ENCODE measurements at regions not wholly inside any gene's neighbourhood (a gene's known extent, or its start where the extent isn't known, plus 50 kb on each side); places are given as distances from the start of the nearest gene placed in this dataset.

DNA sequence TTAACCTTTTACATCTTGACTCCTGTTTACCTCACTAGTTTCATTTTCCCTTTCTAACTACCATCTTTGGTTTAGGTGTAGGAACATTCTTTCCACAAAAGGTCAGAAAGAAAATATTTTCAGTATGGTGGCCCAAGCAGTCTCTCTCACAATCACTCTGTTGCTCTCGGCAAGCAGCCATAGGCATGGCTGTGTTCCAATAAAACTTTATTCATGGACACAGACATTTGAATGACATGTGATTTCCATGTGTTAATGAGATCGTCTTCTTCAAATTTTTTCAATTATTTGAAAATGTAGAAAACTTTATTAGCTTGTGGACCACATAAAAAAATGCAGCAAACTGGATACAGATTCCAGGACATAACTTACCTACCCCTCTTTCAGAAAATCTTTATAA lies 109.7 kb upstream of the CNTNAP5 start:
- TF ChIP-seq YY1 (IDR thresholded peaks at IDR 0.05; ENCODE audit: insufficient read depth, insufficient read length) (no peak), ZNF274 (IDR thresholded peaks at IDR 0.05; ENCODE audit: low read depth, low read length) (no peak), SUZ12 (IDR thresholded peaks at IDR 0.05; ENCODE audit: extremely low read depth, insufficient read depth, insufficient read length) (no peak)
- H3K36me3 ChIP-seq (ENCODE audit: insufficient read depth, insufficient read length, low read length) = no peaks in the 10 kb centered on the region
- no peaks in the 10 kb centered on the region for H3K4me1 ChIP-seq (ENCODE audit: insufficient read depth, insufficient read length)
- H3K9ac ChIP-seq (ENCODE audit: insufficient read length, low read depth) = no peak overlapping the region
- DNase-seq (ENCODE audit: low read depth, low spot score) = no peak
- no peak overlapping the region for H3K4me3 ChIP-seq (ENCODE audit: insufficient read length, low read depth)
- no peaks in the 10 kb centered on the region for H3K27me3 ChIP-seq (ENCODE audit: insufficient read depth, insufficient read length)
- no peaks in the 10 kb centered on the region for H3K9me3 ChIP-seq (ENCODE audit: insufficient read depth, low read length)

GRCh38 chr2:123916051-123916450 lies 109.0 kb upstream of the CNTNAP5 start:
- H3K4me1 ChIP-seq (ENCODE audit: insufficient read depth, insufficient read length) = no peaks in the 10 kb centered on the region
- no peak for TF ChIP-seq SUZ12 (IDR thresholded peaks at IDR 0.05; ENCODE audit: extremely low read depth, insufficient read depth, insufficient read length)
- no peak for TF ChIP-seq ZNF274 (IDR thresholded peaks at IDR 0.05; ENCODE audit: low read depth, low read length)
- no peak for TF ChIP-seq YY1 (IDR thresholded peaks at IDR 0.05; ENCODE audit: insufficient read depth, insufficient read length)
- no peaks in the 10 kb centered on the region for H3K9me3 ChIP-seq (ENCODE audit: insufficient read depth, low read length)
- no peaks in the 10 kb centered on the region for H3K27me3 ChIP-seq (ENCODE audit: insufficient read depth, insufficient read length)
- no peak overlapping the region for H3K9ac ChIP-seq (ENCODE audit: insufficient read length, low read depth)
- no peak overlapping the region for H3K4me3 ChIP-seq (ENCODE audit: insufficient read length, low read depth)
- no peak for DNase-seq (ENCODE audit: low read depth, low spot score)
- no peaks in the 10 kb centered on the region for H3K36me3 ChIP-seq (ENCODE audit: insufficient read depth, insufficient read length, low read length)

GRCh38 chr2:123916531-123916930 lies 108.6 kb upstream of the CNTNAP5 start:
- DNase-seq (ENCODE audit: low read depth, low spot score) = no peak
- no peak overlapping the region for H3K9ac ChIP-seq (ENCODE audit: insufficient read length, low read depth)

DNA sequence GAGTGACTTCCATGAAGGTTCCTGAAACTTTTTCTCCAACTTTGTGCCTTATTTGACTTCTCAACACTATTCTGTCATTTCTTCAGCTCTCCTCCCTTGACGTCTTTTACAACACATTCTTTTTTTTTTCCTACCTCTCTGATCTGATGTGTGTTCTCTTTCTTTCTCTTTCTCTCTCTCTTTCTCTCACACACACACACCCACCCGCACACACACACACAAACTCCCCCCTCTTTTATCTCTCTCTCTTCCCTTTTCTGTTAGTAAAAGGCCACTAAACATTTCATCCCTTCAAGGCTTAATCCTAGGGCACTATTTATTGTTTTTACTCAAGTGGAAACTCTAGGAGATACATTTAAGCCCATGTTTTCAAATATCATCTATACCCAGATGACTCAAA lies 107.8 kb upstream of the CNTNAP5 start:
- Histone ChIP-seq H3K27me3 (ENCODE audit: insufficient read depth, insufficient read length) (no peaks in the 10 kb centered on the region), H3K4me1 (ENCODE audit: insufficient read depth, insufficient read length) (no peaks in the 10 kb centered on the region), H3K9ac (ENCODE audit: insufficient read length, low read depth) (no peak overlapping the region), H3K9me3 (ENCODE audit: insufficient read depth, low read length) (no peaks in the 10 kb centered on the region), H3K4me3 (ENCODE audit: insufficient read length, low read depth) (no peak overlapping the region), H3K36me3 (ENCODE audit: insufficient read depth, insufficient read length, low read length) (no peaks in the 10 kb centered on the region)
- DNase-seq (ENCODE audit: low read depth, low spot score) = no peak
- no peak for TF ChIP-seq YY1 (IDR thresholded peaks at IDR 0.05; ENCODE audit: insufficient read depth, insufficient read length)
- no peak for TF ChIP-seq SUZ12 (IDR thresholded peaks at IDR 0.05; ENCODE audit: extremely low read depth, insufficient read depth, insufficient read length)
- no peak for TF ChIP-seq ZNF274 (IDR thresholded peaks at IDR 0.05; ENCODE audit: low read depth, low read length)

More at GRCh38 chr2:123916531-123916930, 108.6 kb upstream of the CNTNAP5 start:
- no peaks in the 10 kb centered on the region for H3K27me3 ChIP-seq (ENCODE audit: insufficient read depth, insufficient read length)
- no peaks in the 10 kb centered on the region for H3K9me3 ChIP-seq (ENCODE audit: insufficient read depth, low read length)
- no peak overlapping the region for H3K4me3 ChIP-seq (ENCODE audit: insufficient read length, low read depth)
- TF ChIP-seq YY1 (IDR thresholded peaks at IDR 0.05; ENCODE audit: insufficient read depth, insufficient read length) (no peak), ZNF274 (IDR thresholded peaks at IDR 0.05; ENCODE audit: low read depth, low read length) (no peak), SUZ12 (IDR thresholded peaks at IDR 0.05; ENCODE audit: extremely low read depth, insufficient read depth, insufficient read length) (no peak)
- no peaks in the 10 kb centered on the region for H3K4me1 ChIP-seq (ENCODE audit: insufficient read depth, insufficient read length)
- H3K36me3 ChIP-seq (ENCODE audit: insufficient read depth, insufficient read length, low read length) = no peaks in the 10 kb centered on the region

DNA sequence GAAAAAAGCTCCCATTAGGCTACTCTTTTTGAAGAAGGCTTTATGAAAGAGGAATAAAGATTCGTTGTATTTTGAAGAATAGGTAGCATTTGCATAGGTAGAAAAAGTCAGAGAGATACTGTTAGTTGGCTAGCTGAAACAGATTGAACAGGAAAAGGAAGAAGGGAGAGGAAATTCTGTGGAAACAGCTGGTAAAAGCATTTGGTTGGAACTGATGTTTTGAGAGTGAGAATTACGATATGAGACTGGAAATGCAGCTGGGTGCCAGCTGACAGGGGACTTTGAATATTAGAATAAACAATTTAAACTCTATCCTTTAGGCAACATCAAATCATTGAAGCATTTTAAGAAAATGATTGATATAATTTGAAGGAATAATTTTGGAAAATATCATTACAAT lies 96.7 kb upstream of the CNTNAP5 start:
- TF ChIP-seq YY1 (IDR thresholded peaks at IDR 0.05; ENCODE audit: insufficient read depth, insufficient read length) = no peak
- TF ChIP-seq SUZ12 (IDR thresholded peaks at IDR 0.05; ENCODE audit: extremely low read depth, insufficient read depth, insufficient read length) = no peak
- TF ChIP-seq ZNF274 (IDR thresholded peaks at IDR 0.05; ENCODE audit: low read depth, low read length) = no peak
- Histone ChIP-seq H3K27me3 (ENCODE audit: insufficient read depth, insufficient read length) (no peaks in the 10 kb centered on the region), H3K9ac (ENCODE audit: insufficient read length, low read depth) (no peak overlapping the region), H3K36me3 (ENCODE audit: insufficient read depth, insufficient read length, low read length) (no peaks in the 10 kb centered on the region), H3K4me3 (ENCODE audit: insufficient read length, low read depth) (no peak overlapping the region), H3K9me3 (ENCODE audit: insufficient read depth, low read length) (peaks cover 3% of the 10 kb centered on the region; the same call in 1 of the 2 replicates), H3K4me1 (ENCODE audit: insufficient read depth, insufficient read length) (no peaks in the 10 kb centered on the region)
- DNase-seq (ENCODE audit: low read depth, low spot score) = no peak

DNA sequence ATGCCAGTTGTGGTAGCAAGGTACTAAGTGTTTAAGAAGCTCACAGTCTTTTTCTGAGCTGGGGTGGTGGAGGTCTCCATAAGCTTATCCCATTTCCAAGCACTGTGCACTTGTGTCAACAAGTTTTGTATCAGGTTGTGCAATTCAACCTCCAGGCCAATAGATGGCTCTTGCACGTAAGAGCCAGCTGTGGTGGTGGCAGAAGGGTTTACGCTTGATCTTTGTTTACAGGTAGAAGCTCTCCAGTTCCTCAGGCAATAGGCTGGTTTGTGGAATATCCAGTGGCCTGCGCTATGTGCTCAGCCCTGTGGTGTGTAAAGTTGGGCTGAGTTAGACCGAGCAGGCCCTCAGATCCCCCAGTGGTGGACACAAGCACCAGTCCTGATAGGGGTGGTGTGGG lies 89.7 kb upstream of the CNTNAP5 start:
- Histone ChIP-seq H3K36me3 (ENCODE audit: insufficient read depth, insufficient read length, low read length) (no peaks in the 10 kb centered on the region), H3K9ac (ENCODE audit: insufficient read length, low read depth) (no peak overlapping the region), H3K27me3 (ENCODE audit: insufficient read depth, insufficient read length) (no peaks in the 10 kb centered on the region), H3K4me3 (ENCODE audit: insufficient read length, low read depth) (no peak overlapping the region), H3K4me1 (ENCODE audit: insufficient read depth, insufficient read length) (no peaks in the 10 kb centered on the region), H3K9me3 (ENCODE audit: insufficient read depth, low read length) (peaks cover 9% of the 10 kb centered on the region)
- no peak for TF ChIP-seq YY1 (IDR thresholded peaks at IDR 0.05; ENCODE audit: insufficient read depth, insufficient read length)
- no peak for TF ChIP-seq ZNF274 (IDR thresholded peaks at IDR 0.05; ENCODE audit: low read depth, low read length)
- TF ChIP-seq SUZ12 (IDR thresholded peaks at IDR 0.05; ENCODE audit: extremely low read depth, insufficient read depth, insufficient read length) = no peak
- DNase-seq (ENCODE audit: low read depth, low spot score) = no peak

DNA sequence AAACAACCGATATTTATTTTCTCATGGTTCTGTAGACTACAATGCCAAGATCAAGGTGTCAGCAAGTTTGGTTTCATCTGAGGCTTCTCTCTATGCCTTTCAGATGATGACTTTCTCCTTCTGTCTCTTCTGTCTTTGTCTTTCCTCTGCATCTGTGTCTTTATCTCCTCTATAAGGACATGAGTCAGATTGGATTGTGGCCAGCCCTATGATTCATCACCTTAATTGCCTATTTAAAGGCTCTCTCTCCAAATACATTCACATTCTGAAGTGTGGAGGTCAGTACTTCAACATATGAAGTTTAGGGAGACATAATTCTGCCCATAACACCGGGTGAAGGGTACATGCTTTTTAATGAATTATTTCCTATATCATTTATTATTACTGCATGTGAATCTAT lies 71.2 kb upstream of the CNTNAP5 start:
- TF ChIP-seq ZNF274 (IDR thresholded peaks at IDR 0.05; ENCODE audit: low read depth, low read length) (no peak), YY1 (IDR thresholded peaks at IDR 0.05; ENCODE audit: insufficient read depth, insufficient read length) (no peak), SUZ12 (IDR thresholded peaks at IDR 0.05; ENCODE audit: extremely low read depth, insufficient read depth, insufficient read length) (no peak)
- H3K27me3 ChIP-seq (ENCODE audit: insufficient read depth, insufficient read length) = no peaks in the 10 kb centered on the region
- no peaks in the 10 kb centered on the region for H3K9me3 ChIP-seq (ENCODE audit: insufficient read depth, low read length)
- no peaks in the 10 kb centered on the region for H3K36me3 ChIP-seq (ENCODE audit: insufficient read depth, insufficient read length, low read length)
- no peaks in the 10 kb centered on the region for H3K4me1 ChIP-seq (ENCODE audit: insufficient read depth, insufficient read length)
- DNase-seq (ENCODE audit: low read depth, low spot score) = no peak
- no peak overlapping the region for H3K9ac ChIP-seq (ENCODE audit: insufficient read length, low read depth)
- no peak overlapping the region for H3K4me3 ChIP-seq (ENCODE audit: insufficient read length, low read depth)
